Activated CD8-positive, alpha-beta memory T cell treated with anti-CD3 and anti-CD28 coated beads, Interleukin-2, amount 10 ng/mL, durations not matched to agents 7 days and 5 days (primary cell): ENCODE measurements at regions not wholly inside any gene's neighbourhood (a gene's known extent, or its start where the extent isn't known, plus 50 kb on each side); places are given as distances from the start of the nearest gene placed in this dataset.

Experiments
- ATAC-seq: fragments of 150-1000 bp; cut with Tn5 transposase; one replicate; pipeline ENCODE4 v1.10.0; 2021; ENCODE audit warnings: moderate library complexity
- CTCF ChIA-PET: fragments of 350-600 bp; sonication (Branson Sonifier 250); formaldehyde crosslinking; loops from one replicate; lab custom pipeline; 2021; ENCODE audit warnings: antibody characterized with exemption; lab: Charles Lee
- DNase-seq: peaks from one replicate; pipeline ENCODE4 v3.0.0-alpha.2; 2020
- H3K27ac Mint-ChIP-seq: one replicate; pipeline ENCODE4 v1.8.0; 2021; ENCODE audit warnings: mild to moderate bottlenecking, mixed read lengths
- H3K27me3 Mint-ChIP-seq: one replicate; pipeline ENCODE4 v1.8.0; 2021; ENCODE audit warnings: mixed read lengths
- H3K36me3 Mint-ChIP-seq: one replicate; pipeline ENCODE4 v1.8.0; 2021; ENCODE audit warnings: mild to moderate bottlenecking, mixed read lengths
- H3K4me1 Mint-ChIP-seq: one replicate; pipeline ENCODE4 v1.8.0; 2021; ENCODE audit warnings: mixed read lengths
- H3K4me3 Mint-ChIP-seq: one replicate; pipeline ENCODE4 v1.8.0; 2021; ENCODE audit warnings: mild to moderate bottlenecking, moderate library complexity, mixed read lengths
- H3K9me3 Mint-ChIP-seq: one replicate; pipeline ENCODE4 v1.8.0; 2022; ENCODE audit warnings: low read depth, mixed read lengths

DNA sequence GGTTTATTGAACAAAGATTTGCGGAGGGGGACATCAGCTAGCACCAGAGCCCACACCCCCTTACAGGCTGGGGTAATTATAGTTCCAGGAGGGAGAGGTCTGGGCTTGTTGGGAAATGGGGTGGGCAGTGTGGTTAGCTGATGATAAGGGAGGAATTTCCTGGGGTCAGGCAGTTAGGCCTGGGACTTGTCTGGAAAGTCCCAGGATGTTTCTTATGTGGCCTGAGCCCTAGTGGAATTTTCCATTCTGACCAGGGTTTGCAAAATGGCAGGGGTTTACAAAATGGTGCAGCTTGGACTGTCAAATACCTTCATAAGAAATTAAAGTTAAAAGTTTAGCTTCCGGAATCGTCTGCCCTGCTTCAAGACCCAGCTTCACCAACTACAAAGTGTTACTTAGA, 199.1 kb downstream of the FBXO15 start:
- ATAC-seq = no peak
- no peak overlapping the region for H3K4me3 Mint-ChIP-seq
- H3K9me3 Mint-ChIP-seq = no peaks in the 10 kb centered on the region
- no peaks in the 10 kb centered on the region for H3K36me3 Mint-ChIP-seq
- H3K27me3 Mint-ChIP-seq = no peaks in the 10 kb centered on the region
- DNase-seq = no peak
- CTCF ChIA-PET = no interaction called here
- H3K4me1 Mint-ChIP-seq = no peaks in the 10 kb centered on the region
- no peak overlapping the region for H3K27ac Mint-ChIP-seq

GRCh38 chr18:73948084-73948483, 199.6 kb downstream of the FBXO15 start:
- no peak overlapping the region for H3K4me3 Mint-ChIP-seq
- no peak for DNase-seq
- H3K36me3 Mint-ChIP-seq = no peaks in the 10 kb centered on the region
- ATAC-seq = no peak
- no peaks in the 10 kb centered on the region for H3K9me3 Mint-ChIP-seq
- H3K27me3 Mint-ChIP-seq = no peaks in the 10 kb centered on the region
- no peaks in the 10 kb centered on the region for H3K4me1 Mint-ChIP-seq
- CTCF ChIA-PET = no interaction called here
- no peak overlapping the region for H3K27ac Mint-ChIP-seq

DNA sequence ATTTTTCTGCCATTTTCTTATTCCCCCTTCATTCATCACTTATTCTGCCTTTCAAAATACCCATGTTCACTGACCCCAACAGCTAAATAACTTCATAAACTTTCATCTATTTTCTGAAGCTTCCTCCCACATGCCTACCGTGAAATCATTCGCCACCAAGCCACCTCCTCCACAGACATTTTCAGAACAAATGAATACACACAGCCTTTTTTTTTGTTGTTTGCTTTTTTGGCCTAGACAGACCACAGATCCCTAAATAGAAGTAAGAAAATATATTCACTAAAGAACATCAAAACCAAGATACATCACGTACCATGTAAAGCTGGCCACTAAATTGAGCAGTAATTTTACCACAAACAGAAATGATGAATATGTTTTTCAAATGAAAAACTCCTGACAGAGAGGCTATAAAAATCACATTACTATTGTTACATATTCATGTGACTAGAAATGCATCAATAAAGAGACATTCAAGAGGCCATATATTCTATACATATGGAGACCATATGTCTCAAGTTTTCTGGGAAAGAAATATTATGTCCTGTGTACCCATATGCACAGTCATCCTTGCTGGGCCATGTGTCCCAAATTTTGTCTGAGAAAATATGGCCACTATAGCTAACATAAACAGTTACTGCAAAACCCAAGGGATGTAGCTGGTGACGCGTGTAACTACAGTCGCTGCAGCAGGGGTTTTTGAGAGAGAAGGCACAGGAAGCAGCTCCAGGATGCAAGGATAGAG, 200.3 kb downstream of the FBXO15 start:
- H3K36me3 Mint-ChIP-seq = no peaks in the 10 kb centered on the region
- H3K27me3 Mint-ChIP-seq = no peaks in the 10 kb centered on the region
- no peaks in the 10 kb centered on the region for H3K4me1 Mint-ChIP-seq
- no peak overlapping the region for H3K4me3 Mint-ChIP-seq
- no peak overlapping the region for H3K27ac Mint-ChIP-seq
- ATAC-seq = no peak
- no peaks in the 10 kb centered on the region for H3K9me3 Mint-ChIP-seq
- CTCF ChIA-PET = no interaction called here
- DNase-seq = no peak

GRCh38 chr18:73945130-73945792, 202.4 kb downstream of the FBXO15 start:
- Mint-ChIP-seq H3K4me1 (no peaks in the 10 kb centered on the region), H3K36me3 (no peaks in the 10 kb centered on the region), H3K27me3 (no peaks in the 10 kb centered on the region), H3K9me3 (no peaks in the 10 kb centered on the region), H3K27ac (no peak overlapping the region), H3K4me3 (no peak overlapping the region)
- CTCF ChIA-PET = no interaction called here
- DNase-seq (no peak), ATAC-seq (no peak)

DNA sequence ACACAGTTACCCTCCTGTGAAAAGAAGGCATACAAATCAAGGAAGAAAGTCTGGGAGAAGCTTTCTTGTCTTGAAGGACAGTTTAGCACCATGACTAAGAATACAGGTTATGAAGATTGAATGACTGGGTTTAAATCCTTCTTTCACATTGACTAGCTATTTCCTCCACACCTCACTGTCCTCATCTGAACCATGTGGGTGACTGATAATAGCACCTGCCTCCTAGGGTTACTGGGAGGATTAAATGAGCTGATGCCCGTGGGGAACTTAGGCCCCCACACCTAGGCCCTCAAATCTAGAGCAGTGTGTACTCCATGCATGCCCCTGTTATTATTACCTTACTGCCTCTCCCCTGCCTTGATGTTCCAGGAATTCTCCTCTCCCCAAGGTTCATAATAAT, 202.9 kb downstream of the FBXO15 start:
- H3K9me3 Mint-ChIP-seq = no peaks in the 10 kb centered on the region
- H3K27ac Mint-ChIP-seq = no peak overlapping the region
- H3K27me3 Mint-ChIP-seq = no peaks in the 10 kb centered on the region
- H3K36me3 Mint-ChIP-seq = no peaks in the 10 kb centered on the region
- DNase-seq (no peak), ATAC-seq (no peak)
- no peaks in the 10 kb centered on the region for H3K4me1 Mint-ChIP-seq
- no peak overlapping the region for H3K4me3 Mint-ChIP-seq
- CTCF ChIA-PET = no interaction called here

- DNase-seq (no peak), ATAC-seq (no peak)
- H3K27ac Mint-ChIP-seq = no peak overlapping the region
- no peaks in the 10 kb centered on the region for H3K27me3 Mint-ChIP-seq
- H3K36me3 Mint-ChIP-seq = no peaks in the 10 kb centered on the region
- no peak overlapping the region for H3K4me3 Mint-ChIP-seq
- H3K9me3 Mint-ChIP-seq = no peaks in the 10 kb centered on the region
- CTCF ChIA-PET = no interaction called here
- no peaks in the 10 kb centered on the region for H3K4me1 Mint-ChIP-seq
These were observed 203.9 kb downstream of the FBXO15 start for GRCh38 chr18:73943763-73944162.

DNA sequence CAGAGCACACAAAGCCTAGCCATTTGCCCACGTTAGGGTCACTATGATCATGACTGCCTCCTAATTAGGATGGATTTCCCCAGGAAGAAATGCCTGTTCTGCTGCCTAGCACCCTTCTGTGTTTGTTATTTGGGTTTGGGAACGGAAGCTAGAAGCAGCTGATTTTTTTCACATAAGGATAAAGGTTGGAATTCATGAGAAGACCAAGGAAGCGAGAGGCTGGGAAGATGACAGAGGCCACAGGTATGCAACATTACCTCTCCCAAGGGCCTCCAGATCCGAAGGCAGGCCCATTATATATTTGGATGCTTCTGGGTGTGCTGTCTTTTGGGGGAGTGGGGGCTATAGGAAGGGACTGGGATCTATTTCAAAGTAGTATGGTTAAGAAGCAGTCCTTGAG, 204.7 kb downstream of the FBXO15 start:
- ATAC-seq = no peak
- Mint-ChIP-seq H3K36me3 (no peaks in the 10 kb centered on the region), H3K4me3 (no peak overlapping the region), H3K27ac (no peak overlapping the region), H3K27me3 (no peaks in the 10 kb centered on the region), H3K4me1 (no peaks in the 10 kb centered on the region), H3K9me3 (no peaks in the 10 kb centered on the region)
- CTCF ChIA-PET = no interaction called here
- DNase-seq = no peak

- Mint-ChIP-seq H3K4me3 (no peak overlapping the region), H3K27ac (no peak overlapping the region), H3K27me3 (no peaks in the 10 kb centered on the region), H3K9me3 (no peaks in the 10 kb centered on the region), H3K36me3 (no peaks in the 10 kb centered on the region), H3K4me1 (no peaks in the 10 kb centered on the region)
- no peak for ATAC-seq
- no peak for DNase-seq
- CTCF ChIA-PET = no interaction called here
These were observed 205.5 kb downstream of the FBXO15 start for GRCh38 chr18:73942081-73942625.

- no peak for DNase-seq
- no peaks in the 10 kb centered on the region for H3K4me1 Mint-ChIP-seq
- H3K27ac Mint-ChIP-seq = no peak overlapping the region
- no peaks in the 10 kb centered on the region for H3K27me3 Mint-ChIP-seq
- no peak for ATAC-seq
- no peaks in the 10 kb centered on the region for H3K9me3 Mint-ChIP-seq
- H3K4me3 Mint-ChIP-seq = no peak overlapping the region
- CTCF ChIA-PET = no interaction called here
- no peaks in the 10 kb centered on the region for H3K36me3 Mint-ChIP-seq
These were observed 206.9 kb downstream of the FBXO15 start for GRCh38 chr18:73940721-73941120.

DNA sequence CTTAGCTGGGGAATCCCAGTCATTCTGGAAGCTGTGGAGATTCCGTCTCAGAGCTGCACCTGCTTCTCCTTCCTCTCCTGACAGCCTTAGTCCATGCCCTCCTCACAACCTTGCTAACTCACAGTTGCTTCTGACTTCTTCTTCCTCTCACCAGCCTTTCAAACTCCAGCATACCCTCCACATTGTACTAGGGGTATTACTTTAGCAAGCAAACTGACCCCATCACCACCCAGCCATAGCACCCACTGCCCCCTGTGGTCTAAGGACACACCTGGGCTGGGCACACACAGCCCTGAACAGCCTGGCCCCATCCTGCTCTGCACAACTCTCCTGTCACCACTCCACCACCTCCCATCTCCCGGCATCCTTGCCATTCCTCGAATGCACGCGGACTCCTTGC, 208.2 kb downstream of the FBXO15 start:
- DNase-seq (no peak), ATAC-seq (no peak)
- H3K4me1 Mint-ChIP-seq = no peaks in the 10 kb centered on the region
- no peaks in the 10 kb centered on the region for H3K27me3 Mint-ChIP-seq
- H3K36me3 Mint-ChIP-seq = no peaks in the 10 kb centered on the region
- CTCF ChIA-PET = no interaction called here
- no peaks in the 10 kb centered on the region for H3K9me3 Mint-ChIP-seq
- H3K4me3 Mint-ChIP-seq = no peak overlapping the region
- H3K27ac Mint-ChIP-seq = no peak overlapping the region

- Mint-ChIP-seq H3K9me3 (no peaks in the 10 kb centered on the region), H3K36me3 (no peaks in the 10 kb centered on the region), H3K4me3 (no peak overlapping the region), H3K27me3 (no peaks in the 10 kb centered on the region), H3K27ac (no peak overlapping the region), H3K4me1 (no peaks in the 10 kb centered on the region)
- DNase-seq (no peak), ATAC-seq (no peak)
- CTCF ChIA-PET = no interaction called here
These were observed 213.9 kb downstream of the FBXO15 start for GRCh38 chr18:73933685-73934084.

GRCh38 chr18:73932976-73933375, 214.7 kb downstream of the FBXO15 start:
- H3K9me3 Mint-ChIP-seq = no peaks in the 10 kb centered on the region
- no peaks in the 10 kb centered on the region for H3K36me3 Mint-ChIP-seq
- no peaks in the 10 kb centered on the region for H3K4me1 Mint-ChIP-seq
- CTCF ChIA-PET = no interaction called here
- H3K4me3 Mint-ChIP-seq = no peak overlapping the region
- H3K27ac Mint-ChIP-seq = no peak overlapping the region
- ATAC-seq = no peak
- no peaks in the 10 kb centered on the region for H3K27me3 Mint-ChIP-seq
- DNase-seq = no peak

GRCh38 chr18:73927496-73927895, 220.1 kb downstream of the FBXO15 start:
- no peak overlapping the region for H3K4me3 Mint-ChIP-seq
- H3K36me3 Mint-ChIP-seq = no peaks in the 10 kb centered on the region
- no peaks in the 10 kb centered on the region for H3K4me1 Mint-ChIP-seq
- CTCF ChIA-PET = no interaction called here
- DNase-seq = no peak
- ATAC-seq = no peak
- H3K27me3 Mint-ChIP-seq = no peaks in the 10 kb centered on the region
- no peak overlapping the region for H3K27ac Mint-ChIP-seq
- H3K9me3 Mint-ChIP-seq = no peaks in the 10 kb centered on the region

DNA sequence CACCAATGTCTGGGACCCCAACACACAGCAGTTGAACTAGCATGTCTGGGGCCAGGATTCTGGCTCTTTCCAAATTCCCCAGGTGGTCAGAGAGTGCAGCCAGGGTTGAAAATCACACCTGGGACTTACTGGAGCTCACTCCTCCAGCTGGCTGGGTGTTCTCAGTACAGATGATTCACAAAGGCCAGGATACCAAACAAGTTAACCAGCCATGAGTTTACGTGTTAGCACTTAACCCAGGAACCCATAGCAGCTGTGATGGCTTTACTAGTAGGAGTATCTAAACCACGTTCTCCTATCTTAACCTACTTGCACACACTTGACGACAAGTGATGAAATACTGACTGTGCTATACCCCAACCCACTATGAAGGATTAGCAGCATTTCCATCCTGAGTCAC, 222.8 kb downstream of the FBXO15 start:
- CTCF ChIA-PET = no interaction called here
- no peak overlapping the region for H3K27ac Mint-ChIP-seq
- no peaks in the 10 kb centered on the region for H3K27me3 Mint-ChIP-seq

More for the DNA sequence above, 222.8 kb downstream of the FBXO15 start:
- no peaks in the 10 kb centered on the region for H3K36me3 Mint-ChIP-seq
- no peaks in the 10 kb centered on the region for H3K4me1 Mint-ChIP-seq
- no peak for DNase-seq
- no peak overlapping the region for H3K4me3 Mint-ChIP-seq
- ATAC-seq = no peak
- H3K9me3 Mint-ChIP-seq = no peaks in the 10 kb centered on the region
